Naive B cell (primary cell): ENCODE measurements at regions not wholly inside any gene's neighbourhood (a gene's known extent, or its start where the extent isn't known, plus 50 kb on each side); places are given as distances from the start of the nearest gene placed in this dataset.

Experiments used
- ATAC-seq, 2 donors: fragments of 150-1000 bp; cut with Tn5 transposase; 2 replicates each; pipeline ENCODE4 v1.10.0; 2021; ENCODE audit warnings: low read depth in 2 of 2, mild to moderate bottlenecking in 2 of 2, moderate library complexity in 2 of 2
- DNase-seq: peaks from one replicate; pipeline ENCODE4 v3.0.0; 2022
- H3K27ac Mint-ChIP-seq, 6 donors: one replicate each; pipeline ENCODE4 v1.8.0; 2020 to 2022; ENCODE audit warnings: mild to moderate bottlenecking in 6 of 6, mixed read lengths in 6 of 6, moderate library complexity in 5 of 6, inconsistent platforms in 2 of 6
- H3K27me3 Mint-ChIP-seq, 3 donors: one replicate each; pipeline ENCODE4 v1.8.0; 2021 to 2022; ENCODE audit warnings: mixed read lengths in 3 of 3, mild to moderate bottlenecking in 1 of 3
- H3K36me3 Mint-ChIP-seq, 2 donors: one replicate each; pipeline ENCODE4 v1.8.0; 2020 to 2022; ENCODE audit warnings: mixed read lengths in 2 of 2, inconsistent platforms in 1 of 2, mild to moderate bottlenecking in 1 of 2
- H3K4me1 Mint-ChIP-seq, 3 donors: one replicate each; pipeline ENCODE4 v1.8.0; 2020 to 2022; ENCODE audit warnings: mixed read lengths in 3 of 3, inconsistent platforms in 1 of 3, mild to moderate bottlenecking in 1 of 3, moderate library complexity in 1 of 3
- H3K4me3 Mint-ChIP-seq, 8 donors: one replicate each; pipeline ENCODE4 v1.8.0; 2020 to 2022; ENCODE audit warnings: mild to moderate bottlenecking in 8 of 8, mixed read lengths in 8 of 8, moderate library complexity in 8 of 8, inconsistent platforms in 2 of 8
- H3K9me3 Mint-ChIP-seq, 7 donors: one replicate each; pipeline ENCODE4 v1.8.0; 2020 to 2022; ENCODE audit warnings: mixed read lengths in 7 of 7, mild to moderate bottlenecking in 5 of 7, inconsistent platforms in 2 of 7, moderate library complexity in 1 of 7

DNA sequence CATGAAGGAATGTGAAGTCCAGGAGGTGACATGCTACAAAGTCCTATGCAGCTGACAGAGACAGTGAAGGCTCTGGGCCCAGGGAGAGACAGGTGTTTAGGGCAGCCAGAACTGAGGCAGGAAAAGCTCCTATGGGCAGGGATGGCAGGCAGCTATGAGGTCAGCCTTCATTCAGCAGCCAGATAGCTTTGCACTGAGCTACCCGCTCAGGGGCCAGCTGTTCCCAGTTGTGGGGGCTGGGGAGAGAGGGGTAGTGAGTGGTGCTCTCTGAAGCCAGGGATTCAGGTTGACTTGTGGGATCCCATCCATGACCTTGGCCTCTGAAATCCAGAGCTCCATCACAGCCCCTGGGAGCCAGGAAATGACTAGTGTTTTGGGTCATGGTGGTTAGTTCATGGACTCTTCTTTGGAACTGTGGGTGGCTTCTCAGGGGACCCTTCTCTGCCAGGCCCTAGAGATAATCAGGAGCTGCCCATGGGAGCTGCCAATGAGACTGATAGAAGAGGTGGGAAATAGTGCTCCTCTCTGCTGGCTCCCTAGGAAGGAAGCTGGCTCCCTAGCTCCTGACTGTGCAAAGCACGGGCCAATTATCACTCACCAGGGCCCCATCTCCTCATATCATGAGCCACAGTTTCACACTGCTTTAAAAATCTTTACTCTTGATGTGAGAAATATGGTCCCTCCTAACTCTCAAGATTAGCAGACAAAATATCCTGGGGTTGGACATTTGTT lies 127.7 kb downstream of the VEGFA start:
- Mint-ChIP-seq H3K27ac (no peak overlapping the region), H3K36me3 (no peaks in the 10 kb centered on the region), H3K9me3 (peaks cover 0 to 15% (median 4%) of the 10 kb centered on the region in 7 donors), H3K4me1 (no peaks in the 10 kb centered on the region), H3K4me3 (no peak overlapping the region), H3K27me3 (peaks cover under 1 to 19% (median 11%) of the 10 kb centered on the region in 3 donors)
- no peak for ATAC-seq
- DNase-seq = no peak

DNA sequence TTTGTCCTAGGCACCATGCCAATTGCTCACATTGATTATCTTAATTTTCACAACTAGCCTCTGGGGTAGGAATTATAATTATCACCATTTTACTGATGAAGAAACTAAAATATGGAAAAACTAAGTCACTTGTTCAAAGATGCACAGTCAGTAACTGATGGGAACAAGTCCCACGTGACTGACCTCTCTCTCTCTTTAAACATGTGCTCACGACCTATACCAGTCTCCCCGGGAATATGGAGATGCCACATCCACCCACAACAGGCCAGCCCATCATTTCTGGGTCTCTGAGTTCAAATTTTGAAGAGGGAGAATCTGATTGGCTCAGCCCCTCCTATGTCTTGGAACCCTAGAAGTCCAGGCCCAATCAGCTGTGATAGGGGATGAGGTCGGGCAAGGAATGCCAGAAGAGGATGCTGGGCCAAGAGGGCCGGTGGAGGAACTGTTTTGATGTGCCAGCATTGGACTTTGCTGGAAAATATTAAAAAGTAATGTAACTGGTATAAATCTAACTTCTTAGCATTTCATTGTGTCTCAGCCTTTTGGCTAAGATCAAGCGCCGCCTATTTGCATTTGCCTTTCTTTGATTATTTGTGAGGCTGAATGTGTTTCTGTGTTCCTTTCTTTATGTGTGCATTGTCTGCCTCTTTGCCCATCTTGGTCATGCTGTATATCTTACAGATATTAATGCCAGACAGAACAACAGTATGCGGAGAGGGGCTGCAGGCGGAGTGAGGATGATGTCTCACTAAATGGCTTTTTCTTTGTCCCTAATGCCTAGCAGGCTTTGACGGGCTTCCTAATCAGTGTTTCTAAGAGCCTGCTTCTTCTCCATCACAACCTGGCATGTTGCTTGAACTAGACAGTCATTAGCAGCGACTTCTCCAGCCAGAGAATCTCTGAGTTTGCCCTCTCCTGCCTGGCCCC lies 126.6 kb downstream of the VEGFA start:
- Mint-ChIP-seq H3K27ac (no peak overlapping the region), H3K4me3 (no peak overlapping the region), H3K9me3 (peaks cover 0 to 15% (median 4%) of the 10 kb centered on the region in 7 donors), H3K4me1 (no peaks in the 10 kb centered on the region), H3K36me3 (no peaks in the 10 kb centered on the region), H3K27me3 (peaks cover 6 to 24% (median 17%) of the 10 kb centered on the region in 3 donors)
- DNase-seq (no peak), ATAC-seq (no peak)

DNA sequence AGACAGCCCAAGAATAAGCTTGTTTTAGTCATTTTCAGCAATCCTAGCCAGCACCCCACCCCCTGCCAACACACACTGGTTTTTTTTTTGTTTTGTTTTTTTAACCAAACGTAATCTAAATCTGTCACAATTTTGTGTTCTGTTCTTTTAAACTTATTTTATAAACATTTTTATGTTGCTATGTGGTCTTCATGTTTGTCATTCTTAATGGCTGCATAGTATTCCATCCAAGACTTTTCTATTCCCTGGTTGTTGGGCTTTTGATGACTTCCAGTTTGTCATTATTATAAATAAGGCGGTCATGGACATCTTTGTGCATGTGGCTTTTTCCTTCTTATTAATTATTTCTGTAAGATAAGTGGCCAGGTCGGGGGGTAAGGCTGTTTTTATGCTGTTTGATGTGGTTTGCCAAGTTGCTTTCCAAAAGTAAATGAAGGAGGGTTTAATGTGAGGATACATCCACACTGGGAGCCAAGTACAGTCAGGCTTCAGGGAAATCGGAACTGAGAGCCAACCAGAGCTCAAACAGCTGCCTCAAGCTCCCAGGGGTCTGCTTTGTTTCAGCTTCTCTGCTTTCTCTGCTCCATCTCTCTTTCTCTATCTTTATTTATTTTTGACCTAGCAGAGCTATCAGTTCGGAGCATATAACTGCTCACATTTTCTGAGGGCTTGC lies 125.8 kb downstream of the VEGFA start:
- Mint-ChIP-seq H3K4me1 (no peaks in the 10 kb centered on the region), H3K4me3 (no peak overlapping the region), H3K36me3 (no peaks in the 10 kb centered on the region), H3K27me3 (peaks cover 11 to 31% (median 25%) of the 10 kb centered on the region in 3 donors), H3K9me3 (peaks cover 0 to 15% (median 4%) of the 10 kb centered on the region in 7 donors), H3K27ac (no peak overlapping the region)
- no peak for ATAC-seq
- no peak for DNase-seq

DNA sequence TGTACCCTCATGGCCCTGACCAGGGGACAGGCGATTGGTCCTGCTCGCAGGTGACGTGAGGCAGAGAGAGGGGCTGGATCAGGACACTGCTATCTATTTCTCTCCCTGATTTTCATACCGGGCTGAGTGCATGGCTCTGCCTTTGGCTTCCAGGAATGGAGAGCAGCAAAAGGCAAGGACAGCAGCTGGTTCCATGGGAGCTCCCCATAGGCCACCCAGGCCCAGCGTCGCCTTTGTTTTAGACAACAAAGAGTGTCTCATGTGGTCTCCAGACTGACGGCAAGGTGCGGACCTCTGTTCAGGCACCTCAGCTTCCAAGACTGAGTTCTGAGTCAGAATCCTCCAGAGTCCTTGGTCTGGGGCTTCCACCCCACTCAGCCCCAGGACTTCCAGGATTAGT lies 123.1 kb downstream of the VEGFA start:
- Mint-ChIP-seq H3K4me1 (no peaks in the 10 kb centered on the region), H3K27ac (no peak overlapping the region), H3K9me3 (peaks cover 0 to 9% (median 0%) of the 10 kb centered on the region in 7 donors), H3K4me3 (no peak overlapping the region), H3K27me3 (peaks cover 11 to 41% (median 34%) of the 10 kb centered on the region in 3 donors), H3K36me3 (no peaks in the 10 kb centered on the region)
- no peak for DNase-seq
- no peak for ATAC-seq

DNA sequence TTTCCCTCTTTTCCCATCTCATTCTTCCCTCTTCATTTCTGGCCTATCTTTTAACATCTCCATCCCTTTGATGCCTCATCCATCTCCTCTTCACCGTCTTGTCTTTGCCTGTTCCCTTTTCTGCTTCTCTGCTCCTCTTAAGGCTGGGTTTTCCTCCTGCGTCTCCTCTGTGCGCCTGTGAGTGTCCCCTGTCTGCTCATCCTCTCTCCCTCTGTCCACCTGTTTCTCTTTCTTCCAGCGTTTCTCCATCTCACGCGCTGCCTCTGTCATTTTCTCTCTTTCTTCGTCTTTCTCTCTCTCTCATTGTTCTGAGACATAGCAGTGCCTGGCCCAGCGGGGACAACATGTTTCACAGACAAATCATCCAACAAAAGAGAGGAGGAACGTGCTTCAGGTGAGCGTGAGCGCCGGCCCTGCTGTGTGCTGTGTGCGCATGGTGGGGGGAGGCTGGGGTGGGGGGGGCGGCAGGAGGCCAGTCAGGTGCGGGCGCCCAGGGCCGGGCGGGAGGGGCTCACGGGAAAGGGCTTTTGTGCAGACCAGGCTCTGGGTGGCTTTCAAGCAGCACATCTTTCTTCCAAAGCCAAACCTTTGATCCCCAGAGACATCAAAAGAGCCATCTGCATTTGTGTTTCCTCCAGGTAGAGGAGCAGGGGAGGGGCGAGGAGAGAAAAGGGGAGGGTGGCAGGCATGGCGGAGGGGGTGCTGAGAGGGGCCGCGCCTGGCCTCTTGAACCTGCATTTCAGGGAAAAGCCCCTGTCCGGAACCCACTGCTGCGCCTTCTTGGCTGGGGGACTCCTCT lies 121.3 kb downstream of the VEGFA start:
- DNase-seq (no peak), ATAC-seq (no peak)
- Mint-ChIP-seq H3K27ac (no peak overlapping the region), H3K4me3 (no peak overlapping the region), H3K36me3 (no peaks in the 10 kb centered on the region), H3K4me1 (no peaks in the 10 kb centered on the region), H3K9me3 (peaks cover 0 to 8% (median 0%) of the 10 kb centered on the region in 7 donors), H3K27me3 (peaks cover 11 to 39% (median 25%) of the 10 kb centered on the region in 3 donors)

DNA sequence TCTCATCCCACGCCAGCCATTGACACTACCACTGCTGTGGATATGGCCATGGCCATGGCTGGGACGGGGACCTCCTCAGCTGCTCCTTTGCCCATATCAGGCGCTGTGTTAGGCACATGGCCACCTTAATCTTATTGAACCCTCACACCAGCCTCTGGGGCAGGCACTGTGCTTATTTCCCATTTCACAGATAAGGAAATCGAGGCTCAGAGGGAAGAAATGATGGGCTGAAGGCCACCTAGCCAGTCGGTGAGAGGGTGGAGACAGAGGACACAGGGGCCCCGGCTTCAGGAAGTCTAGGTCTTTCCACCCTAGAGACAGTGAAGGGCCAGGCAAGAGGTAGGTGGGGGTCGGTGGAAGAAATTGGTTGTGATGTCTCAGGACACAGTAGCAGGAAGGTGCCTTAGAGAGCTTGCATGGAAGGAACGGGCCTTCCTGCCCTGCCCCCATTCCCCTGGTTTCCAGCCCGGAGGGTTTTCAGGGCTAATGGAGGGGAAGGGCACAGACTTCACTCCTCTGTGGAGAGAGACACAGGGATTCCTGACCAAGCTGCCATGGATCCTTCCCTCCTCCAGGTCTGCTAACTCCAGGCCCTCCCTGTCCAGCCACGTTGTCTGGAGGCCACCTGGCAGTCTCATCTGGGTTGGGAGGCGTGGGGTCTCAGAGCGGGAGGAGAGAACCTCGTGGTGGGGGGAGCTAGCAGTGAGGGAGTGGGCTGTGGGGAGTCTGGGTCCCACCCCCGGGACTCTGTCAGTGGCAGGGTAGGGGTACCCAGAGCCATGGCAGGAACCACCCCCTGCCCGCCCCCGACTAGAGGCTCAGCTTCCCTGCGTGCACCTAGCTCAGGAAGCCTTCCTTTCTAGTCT lies 120.4 kb downstream of the VEGFA start:
- Mint-ChIP-seq H3K4me1 (no peaks in the 10 kb centered on the region), H3K27ac (no peak overlapping the region), H3K4me3 (no peak overlapping the region), H3K9me3 (no peaks in the 10 kb centered on the region), H3K36me3 (no peaks in the 10 kb centered on the region), H3K27me3 (peaks cover 11 to 35% (median 25%) of the 10 kb centered on the region in 3 donors)
- no peak for DNase-seq
- ATAC-seq = no peak

DNA sequence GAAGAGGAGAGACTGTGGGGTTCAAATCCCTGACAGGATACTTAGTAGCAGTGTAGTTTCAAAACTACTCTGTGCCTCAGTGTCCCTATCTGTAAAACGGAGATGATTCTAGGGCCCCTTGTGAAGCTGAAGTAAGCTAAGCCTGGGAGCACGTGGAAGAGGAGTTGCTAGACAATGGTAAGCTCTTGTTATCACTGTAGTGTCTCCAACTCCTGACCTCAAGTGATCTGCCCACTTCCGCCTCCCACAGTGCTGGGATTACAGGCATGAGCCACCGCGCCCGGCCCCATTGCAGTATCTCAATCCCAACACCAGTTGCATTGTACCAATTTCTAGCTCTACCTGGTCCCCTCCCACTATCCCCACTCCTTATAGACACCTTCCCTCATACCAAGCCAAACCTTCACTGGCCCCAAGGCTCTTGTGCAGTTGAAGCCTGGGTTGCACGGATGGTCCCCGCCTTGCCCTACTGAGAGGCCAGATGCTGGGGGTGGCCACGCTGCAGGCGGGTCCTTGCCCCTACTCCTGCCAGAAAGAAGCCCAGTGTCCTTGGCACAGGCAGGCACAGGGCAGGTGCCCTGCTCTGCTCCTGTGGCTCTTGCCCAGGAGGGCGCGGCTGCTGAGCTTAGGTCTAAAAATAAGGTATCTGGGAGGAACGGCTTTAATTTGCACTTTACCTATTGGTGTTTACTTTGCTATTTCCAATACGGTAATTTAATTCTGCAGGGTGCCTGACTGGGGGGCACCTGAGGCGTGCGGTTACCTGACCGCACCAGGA lies 118.1 kb downstream of the VEGFA start:
- no peaks in the 10 kb centered on the region for H3K36me3 Mint-ChIP-seq
- no peak overlapping the region for H3K4me3 Mint-ChIP-seq
- DNase-seq = no peak
- peak overlapping the region in 1 of 6 donors; percentile 55 for H3K27ac Mint-ChIP-seq
- H3K4me1 Mint-ChIP-seq = peaks cover 0 to 9% (median 9%) of the 10 kb centered on the region in 3 donors
- H3K27me3 Mint-ChIP-seq = peaks cover 11 to 30% (median 25%) of the 10 kb centered on the region in 3 donors
- no peaks in the 10 kb centered on the region for H3K9me3 Mint-ChIP-seq
- ATAC-seq = no peak

DNA sequence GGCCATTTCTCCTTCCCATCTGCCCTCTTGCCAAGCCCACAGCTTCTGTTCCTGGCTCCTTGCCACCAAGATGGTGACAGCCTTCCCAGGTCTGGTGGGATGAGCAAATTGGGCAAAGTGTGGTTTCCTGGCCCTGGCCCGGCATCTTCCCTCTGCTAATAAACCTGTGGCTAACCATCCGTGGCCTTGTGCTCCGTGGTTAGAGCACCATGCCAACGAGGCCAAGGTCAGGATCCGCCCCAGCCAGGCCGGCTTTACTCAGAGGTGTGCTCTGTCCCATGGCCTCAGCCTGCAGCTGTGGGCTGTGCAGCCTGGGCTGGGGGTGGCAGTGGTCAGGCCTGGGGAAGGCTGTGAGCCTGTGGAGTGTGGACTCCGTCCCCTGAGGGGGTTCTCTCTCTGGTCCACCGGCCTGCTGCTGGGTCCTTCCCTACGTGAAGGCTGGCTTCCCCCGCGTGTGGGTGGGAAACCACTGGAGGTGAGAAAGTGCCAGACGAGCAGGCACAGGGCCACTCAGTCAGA lies 117.4 kb downstream of the VEGFA start:
- no peak overlapping the region for H3K27ac Mint-ChIP-seq

DNA sequence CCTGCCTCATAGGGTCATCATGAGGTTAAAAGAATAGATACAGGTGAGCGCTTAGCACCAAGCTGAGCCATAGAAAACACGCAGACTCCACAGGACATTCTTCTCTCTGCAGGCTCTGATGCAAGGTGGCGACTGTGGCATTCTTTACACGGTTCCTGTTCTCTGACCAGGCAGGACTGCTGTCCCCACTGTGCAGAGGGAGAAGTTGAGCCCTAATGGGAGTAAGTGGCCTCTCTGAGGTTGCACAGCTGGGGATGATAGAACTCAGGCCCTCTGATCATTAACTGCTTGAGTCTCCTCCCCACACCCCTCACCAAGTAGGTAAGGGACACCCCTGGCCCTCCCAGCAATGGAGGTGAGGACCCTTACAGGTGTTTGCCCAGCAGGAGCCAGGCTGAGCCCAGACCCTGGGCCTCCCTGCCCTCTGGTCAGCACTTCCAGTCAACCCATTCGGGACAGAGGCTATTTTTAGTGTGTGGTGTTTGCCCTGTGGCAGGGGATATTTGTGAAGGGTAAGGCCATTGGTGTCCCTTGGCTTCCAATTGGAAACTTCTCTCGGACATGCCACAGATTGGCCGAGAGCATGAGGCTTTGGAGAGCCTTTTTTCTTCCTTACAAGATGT lies 116.8 kb downstream of the VEGFA start:
- peaks cover 6 to 22% (median 17%) of the 10 kb centered on the region in 3 donors for H3K27me3 Mint-ChIP-seq
- ATAC-seq (no peak), DNase-seq (no peak)
- peaks cover 0 to 3% (median 0%) of the 10 kb centered on the region in 7 donors for H3K9me3 Mint-ChIP-seq
- H3K36me3 Mint-ChIP-seq = no peaks in the 10 kb centered on the region
- no peak overlapping the region for H3K4me3 Mint-ChIP-seq
- no peak overlapping the region for H3K27ac Mint-ChIP-seq
- peaks cover 0 to 9% (median 9%) of the 10 kb centered on the region in 3 donors for H3K4me1 Mint-ChIP-seq

More for the DNA sequence above, 117.4 kb downstream of the VEGFA start:
- ATAC-seq (no peak), DNase-seq (no peak)
- Mint-ChIP-seq H3K27me3 (peaks cover 8 to 24% (median 19%) of the 10 kb centered on the region in 3 donors), H3K36me3 (no peaks in the 10 kb centered on the region), H3K4me1 (peaks cover 0 to 9% (median 9%) of the 10 kb centered on the region in 3 donors), H3K4me3 (no peak overlapping the region), H3K9me3 (peaks cover 0 to 2% (median 0%) of the 10 kb centered on the region in 7 donors)

DNA sequence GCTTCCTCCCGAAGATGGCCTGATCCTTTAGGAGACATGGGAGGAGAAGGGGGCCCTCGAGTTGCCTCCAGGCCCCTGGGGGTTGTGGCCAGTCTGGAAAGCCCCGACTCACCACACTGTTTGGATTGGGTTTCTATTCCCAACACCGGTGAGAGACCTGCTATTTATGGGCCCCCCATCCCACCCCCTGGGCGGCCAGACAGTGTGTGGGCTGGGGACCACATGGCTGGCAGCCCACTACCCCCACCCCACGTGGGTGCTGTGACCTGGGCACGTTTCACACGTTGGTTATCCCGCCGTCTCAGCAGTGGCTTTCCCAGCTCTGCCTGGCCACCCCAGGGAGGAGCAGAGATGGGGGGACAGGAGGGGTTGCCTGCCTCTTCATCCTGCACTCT lies 116.1 kb downstream of the VEGFA start:
- peaks cover 0 to 9% (median 9%) of the 10 kb centered on the region in 3 donors for H3K4me1 Mint-ChIP-seq
- no peak overlapping the region for H3K4me3 Mint-ChIP-seq
- DNase-seq (no peak), ATAC-seq (no peak)
- peaks cover 3 to 17% (median 12%) of the 10 kb centered on the region in 3 donors for H3K27me3 Mint-ChIP-seq
- no peak overlapping the region for H3K27ac Mint-ChIP-seq
- peaks cover 0 to 3% (median 0%) of the 10 kb centered on the region in 7 donors for H3K9me3 Mint-ChIP-seq
- H3K36me3 Mint-ChIP-seq = no peaks in the 10 kb centered on the region
